Large intestine (tissue), 3 donors: ENCODE measurements at regions not wholly inside any gene's neighbourhood (a gene's known extent, or its start where the extent isn't known, plus 50 kb on each side); places are given as distances from the start of the nearest gene placed in this dataset.

ENCODE experiments used
- DNase-seq, 2 donors: peaks; one replicate each; pipeline versions ENCODE4 v3.0.0 to v3.0.0-alpha.2; 2013
- H3K27ac ChIP-seq: one replicate; pipeline ENCODE4 v1.5.1; 2013; ENCODE audit warnings: low read length
- H3K27me3 ChIP-seq: 2 replicates; pipeline ENCODE4 v1.6.1; 2013; ENCODE audit warnings: low read length; ENCODE audit not compliant: control insufficient read depth, insufficient read depth
- H3K36me3 ChIP-seq: 2 replicates; pipeline ENCODE4 v1.6.1; 2013; ENCODE audit warnings: low read length; ENCODE audit not compliant: control insufficient read depth, insufficient read depth
- H3K4me1 ChIP-seq: one replicate; pipeline ENCODE4 v1.6.1; 2013; ENCODE audit warnings: low read length; ENCODE audit not compliant: control insufficient read depth, insufficient read depth
- H3K4me3 ChIP-seq: one replicate; pipeline ENCODE4 v1.5.1; 2013; ENCODE audit warnings: low read length
- H3K9me3 ChIP-seq: one replicate; pipeline ENCODE4 v1.6.1; 2013; ENCODE audit warnings: mild to moderate bottlenecking, low read depth, low read length, moderate library complexity; ENCODE audit not compliant: control insufficient read depth
- WGBS: methylation state at CpG from one replicate; pipeline ENCODE4 v1.1.5; 2013; ENCODE audit warnings: low lambda C conversion rate; ENCODE audit not compliant: insufficient coverage; 5-methylcytosine and 5-hydroxymethylcytosine counted together

DNA sequence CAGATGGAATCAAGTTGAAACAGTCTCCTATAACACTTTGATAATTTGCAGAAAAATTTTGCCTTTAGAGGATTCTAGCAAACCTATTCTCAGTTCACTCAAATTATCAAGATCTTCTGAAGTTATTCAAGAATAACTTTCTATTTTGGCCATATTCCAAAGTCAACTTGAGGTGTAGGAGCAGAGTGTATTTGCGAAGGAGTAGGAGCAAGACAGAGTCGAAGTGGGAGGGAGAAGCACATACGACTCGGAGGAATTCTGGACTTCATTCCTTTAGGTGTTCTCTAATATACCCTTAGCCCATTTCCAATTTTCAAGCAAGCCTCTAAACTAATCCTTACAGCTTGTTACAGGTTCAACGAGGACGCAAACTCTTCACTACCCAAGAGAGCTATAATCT is 252.9 kb downstream of the GPM6A start:
- 100% methylated on average over 2 of the region's 6 CpGs for WGBS
- DNase-seq = no peak

DNA sequence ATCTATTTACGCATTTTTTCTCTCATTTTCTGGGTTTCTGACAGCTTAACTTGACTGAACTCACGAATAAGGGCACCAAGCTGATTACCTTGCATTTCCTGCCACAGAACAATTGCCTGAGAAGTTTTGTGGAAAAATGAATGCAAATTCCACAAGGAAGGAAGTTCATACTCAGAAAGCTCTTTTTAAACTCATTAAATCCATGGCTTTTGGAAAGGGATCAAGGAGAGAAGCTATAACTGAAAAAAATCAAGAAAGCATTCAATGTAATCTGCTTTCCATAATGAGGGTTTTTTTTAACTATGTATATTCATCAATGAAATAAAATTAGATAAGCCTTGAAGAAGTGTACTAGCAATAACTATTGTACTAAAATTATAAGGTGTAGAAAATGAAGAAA is 252.5 kb downstream of the GPM6A start:
- H3K36me3 ChIP-seq = no peaks in the 10 kb centered on the region
- H3K4me1 ChIP-seq = no peaks in the 10 kb centered on the region
- 83% methylated on average over 1 of the region's 2 CpGs for WGBS
- DNase-seq = no peak
- H3K4me3 ChIP-seq = no peak overlapping the region
- no peaks in the 10 kb centered on the region for H3K9me3 ChIP-seq
- H3K27ac ChIP-seq = no peak overlapping the region
- no peaks in the 10 kb centered on the region for H3K27me3 ChIP-seq

More for the DNA sequence above, 252.9 kb downstream of the GPM6A start:
- no peaks in the 10 kb centered on the region for H3K27me3 ChIP-seq
- H3K4me1 ChIP-seq = no peaks in the 10 kb centered on the region
- H3K36me3 ChIP-seq = no peaks in the 10 kb centered on the region
- H3K27ac ChIP-seq = no peak overlapping the region
- H3K9me3 ChIP-seq = no peaks in the 10 kb centered on the region
- no peak overlapping the region for H3K4me3 ChIP-seq

DNA sequence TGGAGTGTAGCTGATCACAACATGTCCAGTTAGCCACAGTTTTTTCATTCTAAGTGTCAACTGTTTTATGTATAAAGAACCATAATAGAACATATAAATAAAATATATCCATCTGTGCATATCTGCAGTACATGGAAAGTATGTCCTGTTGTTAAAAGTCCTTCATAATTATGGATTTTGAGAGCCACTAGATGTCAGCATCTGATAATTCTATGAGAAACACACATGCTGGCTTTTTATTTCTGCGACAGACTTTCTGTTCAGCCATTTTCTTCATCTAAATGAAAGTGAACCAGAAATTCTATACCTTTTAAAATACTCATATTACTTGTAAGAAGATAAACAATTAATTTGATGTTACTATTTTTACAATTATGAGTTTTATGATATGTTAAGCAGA is 251.5 kb downstream of the GPM6A start:
- Histone ChIP-seq H3K27me3 (no peaks in the 10 kb centered on the region), H3K4me1 (no peaks in the 10 kb centered on the region), H3K9me3 (no peaks in the 10 kb centered on the region), H3K36me3 (no peaks in the 10 kb centered on the region), H3K27ac (no peak overlapping the region), H3K4me3 (no peak overlapping the region)
- no CpG with 5 or more reads among the region's 1 CpG for WGBS
- DNase-seq = no peak

DNA sequence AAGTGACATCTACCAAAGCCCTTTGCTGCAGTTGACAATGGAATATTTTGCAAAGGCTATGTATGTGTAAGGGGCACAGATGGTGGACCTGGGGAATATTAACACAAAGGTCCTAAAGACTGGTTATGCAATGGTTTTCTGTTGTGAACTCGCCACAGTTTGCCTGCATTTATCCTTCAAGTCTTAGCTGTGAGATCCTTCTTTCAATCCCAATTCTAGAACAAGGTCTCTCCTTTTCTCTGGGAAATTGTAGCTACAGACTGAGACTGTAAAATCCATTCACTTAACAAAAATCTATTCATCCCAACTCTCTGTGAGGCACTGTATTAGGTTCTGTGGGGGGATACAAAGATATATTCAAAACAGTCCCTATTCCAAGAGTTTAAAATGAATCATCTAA is 250.4 kb downstream of the GPM6A start:
- no peak for DNase-seq
- Histone ChIP-seq H3K4me3 (no peak overlapping the region), H3K36me3 (no peaks in the 10 kb centered on the region), H3K27ac (no peak overlapping the region), H3K9me3 (no peaks in the 10 kb centered on the region), H3K27me3 (no peaks in the 10 kb centered on the region), H3K4me1 (no peaks in the 10 kb centered on the region)
- WGBS = no CpG with 5 or more reads among the region's 1 CpG

DNA sequence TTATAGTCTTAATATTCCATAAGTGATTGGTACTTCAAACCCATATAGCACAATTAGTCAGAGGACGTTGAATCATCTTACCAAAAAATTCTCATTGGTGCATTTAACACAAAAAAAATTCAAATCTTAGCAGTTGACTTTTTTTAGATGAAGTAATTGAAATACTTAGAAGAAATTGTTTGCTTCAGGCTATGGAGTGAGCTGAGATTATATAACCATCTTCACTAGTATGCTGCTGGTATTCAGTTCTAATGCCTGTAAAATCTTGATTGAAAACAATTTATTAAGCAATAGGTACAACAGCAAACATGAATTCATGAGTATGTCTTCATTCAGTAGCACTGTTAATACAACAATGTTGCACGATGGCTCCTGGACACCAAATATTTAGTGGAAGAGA is 250.0 kb downstream of the GPM6A start:
- Histone ChIP-seq H3K4me1 (no peaks in the 10 kb centered on the region), H3K27ac (no peak overlapping the region), H3K4me3 (no peak overlapping the region), H3K27me3 (no peaks in the 10 kb centered on the region), H3K36me3 (no peaks in the 10 kb centered on the region), H3K9me3 (no peaks in the 10 kb centered on the region)
- DNase-seq = no peak
- 71% methylated on average over 1 of the region's 2 CpGs for WGBS

DNA sequence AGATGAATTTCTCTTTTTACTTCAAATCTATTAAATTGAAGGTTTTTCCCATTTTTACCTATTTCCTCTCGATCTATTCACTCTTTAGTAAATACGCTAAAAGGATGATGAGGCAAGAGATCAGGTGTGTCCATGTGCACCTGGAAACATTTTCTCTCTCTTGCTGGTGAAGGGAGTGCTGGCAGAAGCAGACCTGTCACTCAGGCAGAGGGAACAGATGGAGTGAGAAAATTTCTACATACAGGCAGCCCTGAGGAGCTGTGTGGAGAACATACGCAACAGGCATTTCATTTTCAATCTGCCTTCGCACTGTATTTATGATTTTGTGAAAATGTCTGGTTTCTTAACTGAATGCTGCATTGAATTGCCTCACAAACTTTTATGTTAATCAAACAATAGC is 249.5 kb downstream of the GPM6A start:
- no peaks in the 10 kb centered on the region for H3K4me1 ChIP-seq
- no peak overlapping the region for H3K27ac ChIP-seq
- H3K27me3 ChIP-seq = no peaks in the 10 kb centered on the region
- WGBS = 80% methylated on average over 2 of the region's 4 CpGs
- DNase-seq = no peak
- H3K4me3 ChIP-seq = no peak overlapping the region
- H3K9me3 ChIP-seq = no peaks in the 10 kb centered on the region
- no peaks in the 10 kb centered on the region for H3K36me3 ChIP-seq
